ENCODE measurements at regions not wholly inside any gene's neighbourhood (a gene's known extent, or its start where the extent isn't known, plus 50 kb on each side); places are given as distances from the start of the nearest gene placed in this dataset.

GRCh38 chr4:138645289-138645688 is 370.3 kb upstream of the NOCT start:
- Histone ChIP-seq H3K9me3 (no peaks in the 10 kb centered on the region), H3K4me1 (no peaks in the 10 kb centered on the region), H3K27ac (no peak overlapping the region), H3K36me3 (no peaks in the 10 kb centered on the region), H3K27me3 (no peaks in the 10 kb centered on the region), H3K4me3 (no peak overlapping the region)
- intact Hi-C loops (cut with DNase I; ENCODE audit: low total_unique reads): no loop called here
- no peak for DNase-seq
- TF ChIP-seq CTCF (IDR thresholded peaks at IDR 0.05): no peak
- TF ChIP-seq POLR2A (IDR thresholded peaks at IDR 0.05): no peak

GRCh38 chr4:138644322-138644721 is 371.3 kb upstream of the NOCT start:
- TF ChIP-seq CTCF (IDR thresholded peaks at IDR 0.05) (no peak), POLR2A (IDR thresholded peaks at IDR 0.05) (no peak)
- Histone ChIP-seq H3K4me1 (no peaks in the 10 kb centered on the region), H3K27ac (no peak overlapping the region), H3K9me3 (no peaks in the 10 kb centered on the region), H3K4me3 (no peak overlapping the region), H3K27me3 (no peaks in the 10 kb centered on the region), H3K36me3 (no peaks in the 10 kb centered on the region)
- intact Hi-C loops (cut with DNase I; ENCODE audit: low total_unique reads): no loop called here
- DNase-seq: no peak

GRCh38 chr4:138643827-138644226 is 371.8 kb upstream of the NOCT start:
- Histone ChIP-seq H3K4me3 (no peak overlapping the region), H3K36me3 (no peaks in the 10 kb centered on the region), H3K27me3 (no peaks in the 10 kb centered on the region), H3K9me3 (no peaks in the 10 kb centered on the region), H3K4me1 (no peaks in the 10 kb centered on the region), H3K27ac (no peak overlapping the region)
- intact Hi-C loops (cut with DNase I; ENCODE audit: low total_unique reads): no loop called here
- no peak for DNase-seq
- no peak for TF ChIP-seq CTCF (IDR thresholded peaks at IDR 0.05)
- no peak for TF ChIP-seq POLR2A (IDR thresholded peaks at IDR 0.05)

GRCh38 chr4:138639018-138639741 is 376.4 kb upstream of the NOCT start:
- no peak for TF ChIP-seq CTCF (IDR thresholded peaks at IDR 0.05)
- no peak for TF ChIP-seq POLR2A (IDR thresholded peaks at IDR 0.05)
- H3K27ac ChIP-seq: no peak overlapping the region
- intact Hi-C loops (cut with DNase I; ENCODE audit: low total_unique reads): no loop called here

GRCh38 chr4:138636781-138637180 is 378.8 kb upstream of the NOCT start:
- Histone ChIP-seq H3K36me3 (no peaks in the 10 kb centered on the region), H3K27me3 (no peaks in the 10 kb centered on the region), H3K4me3 (no peak overlapping the region), H3K9me3 (no peaks in the 10 kb centered on the region), H3K27ac (no peak overlapping the region), H3K4me1 (no peaks in the 10 kb centered on the region)
- TF ChIP-seq POLR2A (IDR thresholded peaks at IDR 0.05) (no peak), CTCF (IDR thresholded peaks at IDR 0.05) (no peak)
- DNase-seq: no peak
- intact Hi-C loops (cut with DNase I; ENCODE audit: low total_unique reads): no loop called here

More at GRCh38 chr4:138639018-138639741, 376.4 kb upstream of the NOCT start:
- Histone ChIP-seq H3K27me3 (no peaks in the 10 kb centered on the region), H3K4me1 (no peaks in the 10 kb centered on the region), H3K4me3 (no peak overlapping the region), H3K36me3 (no peaks in the 10 kb centered on the region), H3K9me3 (no peaks in the 10 kb centered on the region)
- no peak for DNase-seq

Measured in uterus (tissue), 3 donors.